Thoracic aorta (tissue), 2 donors: ENCODE measurements at regions not wholly inside any gene's neighbourhood (a gene's known extent, or its start where the extent isn't known, plus 50 kb on each side); places are given as distances from the start of the nearest gene placed in this dataset.

Source experiments
- ATAC-seq: fragments of 150-250 bp; one replicate; pipeline ENCODE4 v1.8.0; 2017; ENCODE audit warnings: low read depth; ENCODE audit not compliant: insufficient number of reproducible peaks, low FRiP score
- DNase-seq: peaks from one replicate; pipeline ENCODE4 v3.0.0-alpha.2; 2020; ENCODE audit warnings: low spot score
- H3K27ac ChIP-seq, 2 donors: fragments of 200-600 bp; sonication (generic); 1 replicate in 1 of 2; 2 replicates in 1 of 2; pipeline ENCODE4 v1.5.1; 2016; ENCODE audit warnings: mild to moderate bottlenecking in 2 of 2, moderate library complexity in 2 of 2
- H3K27me3 ChIP-seq: fragments of 200-600 bp; sonication (generic); replicated peaks from 2 replicates; pipeline ENCODE4 v1.6.0; 2016; ENCODE audit warnings: mild to moderate bottlenecking; ENCODE audit not compliant: insufficient read depth
- H3K36me3 ChIP-seq: fragments of 200-600 bp; sonication (generic); one replicate; pipeline ENCODE4 v1.5.1; 2016
- H3K4me1 ChIP-seq, 2 donors: fragments of 200-600 bp; sonication (generic); 1 replicate in 1 of 2; 2 replicates in 1 of 2; pipeline versions ENCODE4 v1.5.1 to v1.6.0; 2016; ENCODE audit warnings: low read depth in 2 of 2, mild to moderate bottlenecking in 1 of 2; ENCODE audit not compliant: control insufficient read depth in 1 of 2
- H3K4me3 ChIP-seq: fragments of 200-600 bp; sonication (generic); 2 replicates; pipeline ENCODE4 v1.5.1; 2016; ENCODE audit warnings: mild to moderate bottlenecking
- H3K9me3 ChIP-seq: fragments of 200-600 bp; sonication (generic); 2 replicates; pipeline ENCODE4 v1.5.1; 2016
- CTCF ChIP-seq: fragments of 200-600 bp; sonication (generic); IDR thresholded peaks from one replicate; pipeline ENCODE4 v1.5.1; 2019; ENCODE audit warnings: antibody characterized with exemption

DNA sequence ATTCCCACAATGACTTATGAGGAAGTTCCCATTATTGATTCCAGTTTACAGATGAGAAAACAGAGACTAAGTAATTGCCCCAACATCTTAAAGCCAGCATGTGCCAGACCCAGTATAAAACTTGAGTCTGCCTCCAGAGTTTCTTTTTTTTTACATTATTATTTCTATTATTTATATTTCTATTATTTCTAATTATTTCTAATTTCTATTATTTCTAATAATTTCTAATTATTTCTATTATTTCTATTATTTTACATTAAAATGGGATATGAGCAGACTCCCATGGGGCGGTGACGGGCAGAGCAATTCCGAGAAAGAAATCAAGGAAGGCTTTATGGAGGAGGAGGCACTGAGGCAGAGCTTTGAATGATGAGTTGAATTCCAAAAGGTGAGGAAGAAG is 54.4 kb upstream of the BDKRB2 start:
- Histone ChIP-seq H3K4me1 (peaks cover 0 to 11% of the 10 kb centered on the region in 2 donors), H3K9me3 (no peaks in the 10 kb centered on the region), H3K27ac (no peak overlapping the region), H3K36me3 (no peaks in the 10 kb centered on the region), H3K4me3 (no peak overlapping the region), H3K27me3 (no peaks in the 10 kb centered on the region)
- no peak for DNase-seq
- TF ChIP-seq CTCF, result no peak
- no peak for ATAC-seq

- H3K9me3 ChIP-seq, result no peaks in the 10 kb centered on the region
- H3K36me3 ChIP-seq, result no peaks in the 10 kb centered on the region
- no peak for DNase-seq
- no peak overlapping the region for H3K4me3 ChIP-seq
- ATAC-seq, result no peak
- H3K27me3 ChIP-seq, result no peaks in the 10 kb centered on the region
- TF ChIP-seq CTCF, result no peak
- peaks cover 0 to 3% of the 10 kb centered on the region in 2 donors for H3K4me1 ChIP-seq
- no peak overlapping the region for H3K27ac ChIP-seq
These were observed 53.4 kb upstream of the BDKRB2 start for GRCh38 chr14:96151242-96151641.

DNA sequence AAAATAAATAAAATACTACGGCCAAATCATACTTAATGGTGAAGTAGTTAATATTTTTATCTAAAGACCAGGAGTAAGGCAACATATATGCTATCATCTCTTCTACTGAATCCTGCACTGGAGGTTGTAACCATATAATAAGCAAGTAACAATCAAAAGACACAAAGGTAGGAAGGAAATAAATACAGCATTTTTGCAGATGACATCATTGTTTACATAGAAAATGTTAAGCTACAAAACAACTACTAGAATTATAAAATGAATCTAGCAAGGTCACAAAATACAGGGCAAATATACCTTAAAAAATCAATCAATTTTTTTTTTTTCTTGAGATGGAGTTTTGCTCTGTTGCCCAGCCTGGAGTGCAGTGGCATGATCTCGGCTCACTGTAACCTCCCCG is 51.6 kb upstream of the BDKRB2 start:
- ATAC-seq, result no peak
- no peaks in the 10 kb centered on the region for H3K27me3 ChIP-seq
- no peak overlapping the region for H3K27ac ChIP-seq
- no peak for TF ChIP-seq CTCF
- no peaks in the 10 kb centered on the region for H3K4me1 ChIP-seq
- no peak for DNase-seq
- no peaks in the 10 kb centered on the region for H3K9me3 ChIP-seq
- H3K36me3 ChIP-seq, result no peaks in the 10 kb centered on the region
- H3K4me3 ChIP-seq, result no peak overlapping the region
